ENCODE measurements at regions not wholly inside any gene's neighbourhood (a gene's known extent, or its start where the extent isn't known, plus 50 kb on each side); places are given as distances from the start of the nearest gene placed in this dataset.

GRCh38 chr3:41117398-41117870 is 81.9 kb upstream of the CTNNB1 start:
- peak; percentile 88 for DNase-seq

GRCh38 chr3:41118461-41119390 is 80.6 kb upstream of the CTNNB1 start:
- DNase-seq = no peak

- no peak for DNase-seq
These were observed 78.8 kb upstream of the CTNNB1 start for GRCh38 chr3:41120460-41120859.

- no peak for DNase-seq
These were observed 74.0 kb upstream of the CTNNB1 start for GRCh38 chr3:41125258-41125657.

GRCh38 chr3:41126472-41126871 is 72.8 kb upstream of the CTNNB1 start:
- DNase-seq = no peak

GRCh38 chr3:41126961-41127360 is 72.3 kb upstream of the CTNNB1 start:
- no peak for DNase-seq

- DNase-seq = no peak
These were observed 71.9 kb upstream of the CTNNB1 start for GRCh38 chr3:41127414-41127813.

- DNase-seq = no peak
These were observed 69.6 kb upstream of the CTNNB1 start for GRCh38 chr3:41129731-41130130.

- DNase-seq = no peak
These were observed 68.1 kb upstream of the CTNNB1 start for GRCh38 chr3:41131224-41131623.

- no peak for DNase-seq
These were observed 61.6 kb upstream of the CTNNB1 start for GRCh38 chr3:41137686-41138111.

- DNase-seq = no peak
These were observed 61.2 kb upstream of the CTNNB1 start for GRCh38 chr3:41138146-41138545.

- DNase-seq = no peak
These were observed 60.7 kb upstream of the CTNNB1 start for GRCh38 chr3:41138601-41139000.

- DNase-seq = no peak
These were observed 59.1 kb upstream of the CTNNB1 start for GRCh38 chr3:41140242-41140641.

GRCh38 chr3:41141433-41142167 is 57.7 kb upstream of the CTNNB1 start:
- no peak for DNase-seq

GRCh38 chr3:41143421-41144031 is 55.8 kb upstream of the CTNNB1 start:
- no peak for DNase-seq

- no peak for DNase-seq
These were observed 54.7 kb upstream of the CTNNB1 start for GRCh38 chr3:41144631-41145030.

GRCh38 chr3:41148478-41148877 is 50.8 kb upstream of the CTNNB1 start:
- no peak for DNase-seq

GRCh38 chr3:41148901-41149300 is 50.4 kb upstream of the CTNNB1 start:
- no peak for DNase-seq
